ENCODE measurements at regions not wholly inside any gene's neighbourhood (a gene's known extent, or its start where the extent isn't known, plus 50 kb on each side); places are given as distances from the start of the nearest gene placed in this dataset.

DNA sequence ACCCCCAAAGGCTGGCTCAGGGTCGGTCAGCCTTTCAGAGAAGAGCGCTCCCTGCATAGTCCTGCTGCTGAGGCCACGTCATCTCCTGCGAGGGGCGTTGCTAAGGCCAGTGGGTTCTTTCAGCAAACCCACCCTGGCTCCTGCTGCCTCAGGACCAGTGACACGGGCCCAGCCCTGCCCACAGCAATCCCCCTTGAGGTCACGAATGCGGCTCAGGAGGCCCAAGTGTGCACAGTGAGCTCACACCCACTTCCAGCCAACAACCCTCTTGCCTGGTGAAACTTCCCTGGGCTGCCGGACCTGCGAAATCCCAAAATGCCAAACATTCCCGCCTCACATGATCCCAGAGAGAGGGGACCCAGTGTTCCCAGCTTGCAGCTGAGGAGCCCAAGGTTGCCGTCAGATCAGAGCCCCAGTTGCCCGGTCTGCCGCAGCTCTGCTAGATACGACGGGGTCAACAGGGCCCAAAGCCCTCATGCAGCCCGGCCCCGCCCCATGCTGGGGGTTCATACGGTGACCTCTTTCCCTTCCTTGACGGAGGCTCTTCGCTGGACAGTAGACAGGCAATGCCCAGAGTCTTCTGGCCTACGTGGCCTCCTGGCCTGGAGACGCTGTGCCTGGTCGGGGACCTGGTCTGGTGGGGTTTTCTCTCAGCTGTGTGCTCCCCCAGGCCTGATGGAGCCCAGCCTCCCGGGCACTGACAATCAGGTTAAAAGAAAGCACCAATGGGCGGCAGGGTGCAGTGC, 116.4 kb upstream of the COL5A1 start (continued):
- TF ChIP-seq PRDM10 (IDR thresholded peaks at IDR 0.05; ENCODE audit: partially characterized antibody) = no peak
- TF ChIP-seq ZNF23 (CRISPR knock-in tag; IDR thresholded peaks at IDR 0.05) = no peak
- TF ChIP-seq ZBTB43 (CRISPR knock-in tag; IDR thresholded peaks at IDR 0.05) = no peak
- TF ChIP-seq ZNF507 (tag; conservative IDR thresholded peaks at IDR 0.05) = no peak
- TF ChIP-seq THRA (IDR thresholded peaks at IDR 0.05) = no peak
- TF ChIP-seq, protein P1, sequence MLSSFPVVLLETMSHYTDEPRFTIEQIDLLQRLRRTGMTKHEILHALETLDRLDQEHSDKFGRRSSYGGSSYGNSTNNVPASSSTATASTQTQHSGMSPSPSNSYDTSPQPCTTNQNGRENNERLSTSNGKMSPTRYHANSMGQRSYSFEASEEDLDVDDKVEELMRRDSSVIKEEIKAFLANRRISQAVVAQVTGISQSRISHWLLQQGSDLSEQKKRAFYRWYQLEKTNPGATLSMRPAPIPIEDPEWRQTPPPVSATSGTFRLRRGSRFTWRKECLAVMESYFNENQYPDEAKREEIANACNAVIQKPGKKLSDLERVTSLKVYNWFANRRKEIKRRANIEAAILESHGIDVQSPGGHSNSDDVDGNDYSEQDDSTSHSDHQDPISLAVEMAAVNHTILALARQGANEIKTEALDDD (IDR thresholded peaks at IDR 0.05) = no peak
